DMS79 (cell line): ENCODE measurements at regions not wholly inside any gene's neighbourhood (a gene's known extent, or its start where the extent isn't known, plus 50 kb on each side); places are given as distances from the start of the nearest gene placed in this dataset.
"Not testable (repeated sequence)": the region's sequence is repeated elsewhere in the genome, so short reads cannot be mapped to it uniquely, and the experiment has no call there.

Experiments
- DNase-seq: peaks from one replicate; lab custom pipeline; 2025; lab: John Stamatoyannopoulos, UW

DNA sequence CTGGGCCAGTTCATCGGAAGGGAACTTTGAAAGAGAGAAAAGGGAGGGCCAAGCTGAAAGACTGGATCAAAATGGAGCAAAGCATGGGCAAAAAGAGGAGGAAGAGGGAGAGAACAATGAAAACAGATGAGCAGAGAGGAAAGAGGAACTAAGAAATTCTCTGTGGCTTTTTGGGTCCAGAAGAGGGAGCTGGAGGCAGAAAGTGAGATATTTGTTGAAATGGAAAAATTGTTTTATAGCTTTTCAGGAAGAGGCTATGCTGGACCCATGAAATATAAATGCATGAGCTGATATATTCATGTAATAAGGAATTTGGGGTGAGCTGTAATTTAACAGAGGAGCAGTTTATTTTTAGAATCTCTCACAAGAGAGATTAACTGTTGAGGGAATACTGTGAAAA is 457.3 kb downstream of the DMAC1 start:
- DNase-seq: no peak

DNA sequence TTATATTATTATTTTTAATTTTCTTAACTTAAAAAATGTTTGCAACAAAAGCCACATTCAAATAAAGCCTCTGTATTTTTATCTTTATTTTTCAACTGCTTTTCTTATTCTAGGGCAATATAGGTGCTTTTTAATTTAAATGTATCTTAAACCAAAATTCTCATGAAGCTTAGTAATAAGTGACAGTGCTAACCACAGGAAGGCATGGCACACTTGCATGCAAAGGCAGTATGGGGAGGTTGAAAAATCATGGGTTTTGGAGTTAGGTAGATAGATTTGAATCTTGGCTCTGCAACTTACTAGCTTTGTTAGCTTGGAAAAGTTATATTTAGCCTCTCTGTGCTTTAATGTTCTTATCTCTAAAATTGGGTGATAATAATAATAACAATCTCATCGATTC is 458.0 kb downstream of the DMAC1 start:
- no peak for DNase-seq

- no peak for DNase-seq
Observed at GRCh38 chr9:7340451-7340850, 459.1 kb downstream of the DMAC1 start.

DNA sequence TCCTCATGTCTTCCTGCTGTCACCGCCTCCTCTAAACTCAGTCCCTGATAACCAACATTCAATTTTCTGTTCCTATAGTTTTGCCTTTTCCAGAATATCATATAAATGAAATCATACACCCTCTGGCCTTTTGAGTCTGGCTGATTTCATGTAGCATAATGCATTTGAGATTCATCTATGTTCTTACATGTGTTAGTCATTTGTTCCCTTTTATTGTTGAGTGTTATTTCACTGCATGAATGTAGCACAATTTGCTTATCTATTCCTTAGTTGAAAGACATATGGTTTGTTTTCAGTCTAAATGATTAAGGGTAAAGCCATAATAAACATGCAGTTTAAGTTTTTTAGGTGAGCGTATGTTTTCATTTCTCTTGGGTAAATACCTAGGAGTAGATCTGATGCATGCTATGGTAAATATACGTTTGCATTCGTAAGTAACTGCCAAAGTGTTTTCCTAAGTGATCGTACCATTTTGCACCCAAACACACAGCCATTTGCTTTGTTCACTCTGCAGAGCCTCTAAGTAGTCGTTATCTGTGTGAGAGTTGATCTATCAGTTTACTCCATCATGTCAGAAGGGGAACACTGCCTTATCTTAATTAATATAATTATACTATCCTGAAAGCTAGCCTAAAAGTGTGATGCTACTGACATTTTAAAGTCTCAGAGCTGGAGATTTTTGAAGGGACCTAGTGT is 460.8 kb downstream of the DMAC1 start:
- DNase-seq: no peak

DNA sequence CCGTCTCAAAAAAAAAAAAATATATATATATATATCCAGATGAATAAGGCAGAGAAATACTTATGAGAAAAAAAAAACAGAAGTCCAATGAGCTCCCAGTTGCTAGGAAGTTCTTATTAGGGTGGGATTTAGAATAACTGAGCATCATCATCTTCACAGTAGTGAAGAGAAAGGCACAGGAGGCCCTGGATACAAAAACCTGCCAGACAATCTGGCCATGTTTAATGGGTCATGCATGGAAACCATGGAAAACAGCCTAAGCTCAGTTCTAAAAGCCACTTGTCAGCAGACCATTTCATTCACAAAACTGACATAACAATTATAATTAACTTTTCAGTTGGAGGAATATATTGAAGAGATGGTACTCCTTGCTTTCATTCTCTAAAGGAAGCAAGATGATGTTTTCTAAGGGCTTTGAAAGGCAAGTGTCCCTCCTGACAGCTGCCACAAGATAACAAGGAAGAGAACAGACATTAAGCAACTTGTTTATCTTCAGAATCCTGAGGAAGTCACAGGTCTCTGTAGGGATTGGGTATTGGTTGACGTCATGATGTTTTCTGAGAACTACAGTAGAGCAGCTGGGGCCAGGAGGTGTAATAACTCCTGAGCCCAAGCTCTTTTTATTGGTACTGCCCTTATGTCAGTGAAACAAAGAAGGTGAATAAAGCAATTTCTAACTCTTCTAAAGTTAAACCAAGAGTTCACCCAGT is 463.1 kb downstream of the DMAC1 start:
- peak; percentile 99 for DNase-seq

DNA sequence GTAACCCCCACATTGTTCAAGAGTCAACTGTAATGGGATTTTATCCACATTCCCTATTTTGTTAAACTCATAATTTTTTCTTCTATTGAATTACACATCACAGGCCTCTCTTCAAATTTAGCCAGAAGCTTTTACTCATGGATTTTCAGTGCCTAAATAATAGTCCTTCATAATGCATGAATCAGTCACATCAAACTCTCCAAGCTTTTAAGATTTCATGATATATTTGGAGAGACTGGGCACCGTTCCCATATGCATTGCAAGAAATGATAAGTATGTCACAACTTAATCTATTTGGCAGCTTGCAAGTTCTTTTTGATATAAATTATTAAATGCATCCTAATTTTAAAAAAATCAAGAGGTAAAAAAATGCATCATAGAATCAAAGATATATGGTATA is 465.9 kb downstream of the DMAC1 start:
- peak; percentile 31 for DNase-seq

GRCh38 chr9:7332780-7333179 is 466.8 kb downstream of the DMAC1 start:
- no peak for DNase-seq

DNA sequence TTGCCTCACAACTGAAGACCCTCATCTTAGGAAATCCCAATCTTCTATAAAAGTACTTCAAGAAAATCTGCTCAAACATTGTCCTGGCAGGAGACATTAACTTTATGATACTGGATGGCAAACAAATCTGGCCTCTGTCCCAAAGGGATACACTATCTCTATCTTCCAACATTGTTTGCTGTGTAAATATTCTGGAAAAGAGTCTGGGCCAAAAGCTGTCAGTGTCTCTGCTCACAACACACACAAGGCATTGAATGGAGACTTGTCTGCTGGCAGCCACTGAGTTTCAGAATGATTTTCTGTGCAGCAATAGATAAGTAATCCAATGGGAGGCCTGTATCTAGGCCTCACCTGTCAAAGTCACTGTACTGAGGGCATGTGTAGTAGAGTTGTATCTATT is 471.1 kb downstream of the DMAC1 start:
- DNase-seq: no peak

DNA sequence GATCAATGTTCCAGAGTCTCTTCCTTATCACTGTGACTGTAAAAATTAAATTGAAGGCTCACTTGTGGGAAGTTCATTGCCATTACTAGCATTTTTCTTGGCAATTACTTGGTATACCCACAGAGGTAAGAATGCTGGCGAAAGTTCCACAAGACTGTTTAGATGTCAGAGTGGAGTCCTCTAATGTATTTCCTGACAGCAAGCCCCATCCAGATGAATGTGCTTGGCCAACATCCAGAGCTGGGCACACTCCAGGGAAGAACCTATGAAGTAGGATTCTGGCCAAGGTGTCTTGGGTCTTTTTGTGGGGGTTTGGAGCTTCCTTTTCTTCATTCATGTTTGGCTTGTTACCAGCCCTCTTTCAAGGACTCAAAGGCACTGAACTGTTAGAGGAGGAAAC is 473.6 kb downstream of the DMAC1 start:
- DNase-seq: no peak

DNA sequence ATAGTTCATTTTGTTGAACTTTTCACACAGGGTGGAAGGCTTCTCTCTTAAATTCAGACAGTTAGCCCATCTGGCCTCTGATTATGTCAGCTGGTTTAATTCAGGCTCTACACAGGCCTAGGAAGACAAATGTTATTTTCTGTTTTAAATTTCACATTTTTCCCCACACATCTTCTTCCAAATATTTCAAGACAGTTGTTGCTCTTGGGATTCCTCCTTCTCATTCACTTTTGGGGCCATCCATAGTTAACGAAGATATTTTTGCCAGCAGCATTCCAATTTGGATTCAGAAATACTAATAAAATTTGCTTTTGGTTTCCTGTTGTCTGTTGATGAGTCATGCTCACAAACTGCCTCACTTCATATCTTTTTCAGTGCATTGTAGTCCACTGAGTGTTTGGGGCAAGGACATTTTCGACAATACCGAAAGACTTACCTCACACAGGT is 475.4 kb downstream of the DMAC1 start:
- DNase-seq: no peak

GRCh38 chr9:7320841-7321240 is 478.7 kb downstream of the DMAC1 start:
- DNase-seq: no peak

GRCh38 chr9:7320139-7320538 is 479.4 kb downstream of the DMAC1 start:
- DNase-seq: no peak

DNA sequence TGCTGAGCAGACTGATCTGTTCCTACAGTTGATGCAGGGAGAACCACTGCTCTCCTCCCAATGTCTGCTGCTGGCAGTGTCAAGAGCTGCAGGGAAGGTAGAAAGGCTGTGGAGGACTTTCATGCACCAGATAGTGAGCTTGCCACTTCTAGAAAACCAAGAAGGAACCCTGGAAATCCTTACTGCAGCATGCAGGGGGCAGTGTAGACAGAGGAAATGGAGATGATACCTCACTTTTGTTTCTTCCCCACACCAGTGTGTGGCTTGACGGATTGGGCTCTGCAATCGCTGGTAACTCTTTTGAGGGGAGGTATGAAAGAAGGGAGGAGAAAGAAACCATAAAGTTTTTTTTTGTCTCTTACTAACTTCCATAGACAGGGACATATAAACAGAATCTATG is 480.7 kb downstream of the DMAC1 start:
- no peak for DNase-seq

DNA sequence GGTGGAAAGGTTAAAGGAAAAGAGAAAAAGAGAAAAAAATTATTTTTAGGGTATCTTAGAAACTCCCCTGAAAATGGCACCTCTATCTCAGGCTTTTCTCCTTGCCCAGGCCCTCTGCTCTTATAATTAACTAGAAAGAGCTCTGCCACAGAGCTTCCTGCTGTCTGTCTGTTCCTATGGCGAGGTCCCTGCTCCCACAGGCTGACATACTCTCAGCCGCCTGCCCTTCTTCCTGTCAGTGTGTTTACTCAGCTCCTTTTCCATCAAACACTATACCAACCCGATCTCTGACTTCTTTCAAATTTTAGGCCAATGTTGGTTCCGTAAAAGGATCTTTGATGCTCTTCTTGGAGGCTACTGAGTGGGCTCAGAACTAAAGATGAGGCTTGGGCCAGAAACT is 482.6 kb downstream of the DMAC1 start:
- DNase-seq: no peak

GRCh38 chr9:7316166-7316795 is 483.3 kb downstream of the DMAC1 start:
- no peak for DNase-seq

DNA sequence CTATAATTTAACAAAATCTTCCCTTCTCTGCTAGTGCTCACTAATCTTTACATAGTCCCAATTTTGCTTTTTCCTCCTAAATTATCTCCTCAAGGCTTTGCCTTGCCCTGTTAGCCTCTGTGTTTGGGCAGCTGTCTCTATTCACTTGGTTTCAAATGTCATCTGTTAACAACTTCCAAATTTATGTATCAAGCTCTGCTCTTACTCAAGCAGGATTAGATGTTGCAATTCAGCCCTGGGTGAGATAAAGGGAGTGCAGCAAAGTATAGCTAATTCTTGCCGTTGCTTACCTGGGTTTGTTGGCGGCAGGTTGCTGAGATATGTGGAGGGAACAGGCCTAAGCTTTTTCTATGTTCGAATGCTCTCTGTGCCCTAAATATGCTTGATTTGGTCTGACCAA is 483.8 kb downstream of the DMAC1 start:
- no peak for DNase-seq

DNA sequence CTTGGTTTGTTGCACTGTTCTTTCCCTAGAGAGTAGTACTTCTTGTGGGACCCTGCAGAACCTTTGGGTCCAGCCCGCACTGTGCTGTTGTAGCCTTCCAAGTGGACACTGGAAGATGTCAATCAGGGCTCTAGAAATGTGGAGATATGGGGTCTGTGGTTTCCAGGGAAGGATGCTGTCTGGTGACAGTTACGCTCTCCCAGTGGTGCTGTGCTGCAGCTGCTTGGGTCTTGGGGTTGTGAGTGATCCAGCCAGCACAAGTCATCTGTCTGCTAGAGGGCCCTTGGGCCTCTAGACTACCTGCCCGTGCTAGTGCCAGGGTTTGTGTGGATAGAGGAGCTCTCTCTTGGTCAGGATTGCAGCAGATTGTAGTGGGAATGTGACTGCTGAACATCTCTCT is 484.5 kb downstream of the DMAC1 start:
- DNase-seq: no peak

DNA sequence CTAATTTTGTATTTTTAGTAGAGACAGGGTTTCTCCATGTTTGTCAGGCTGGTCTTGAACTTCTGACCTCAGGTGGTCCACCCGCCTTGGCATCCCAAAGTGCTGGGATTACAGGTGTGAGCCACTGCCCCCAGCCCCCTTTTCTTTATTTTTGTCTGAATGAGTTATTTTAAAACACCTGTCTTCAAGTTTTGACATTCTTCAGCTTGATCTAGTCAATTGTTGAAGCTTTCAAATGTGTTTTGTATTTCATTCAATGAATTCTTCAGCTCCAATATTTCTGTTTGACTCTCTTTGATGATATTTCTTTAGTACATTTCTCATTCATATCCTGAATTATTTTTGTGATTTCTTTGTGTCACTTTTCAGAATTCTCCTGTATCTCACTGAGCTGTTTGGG is 486.2 kb downstream of the DMAC1 start:
- DNase-seq: no peak

- DNase-seq: not testable (repeated sequence)
Observed at GRCh38 chr9:7309051-7309450, 490.5 kb downstream of the DMAC1 start.

GRCh38 chr9:7305677-7306076 is 493.9 kb downstream of the DMAC1 start:
- no peak for DNase-seq

GRCh38 chr9:7304627-7304995 is 495.0 kb downstream of the DMAC1 start:
- no peak for DNase-seq

GRCh38 chr9:7303907-7304626 is 495.5 kb downstream of the DMAC1 start:
- DNase-seq: no peak

DNA sequence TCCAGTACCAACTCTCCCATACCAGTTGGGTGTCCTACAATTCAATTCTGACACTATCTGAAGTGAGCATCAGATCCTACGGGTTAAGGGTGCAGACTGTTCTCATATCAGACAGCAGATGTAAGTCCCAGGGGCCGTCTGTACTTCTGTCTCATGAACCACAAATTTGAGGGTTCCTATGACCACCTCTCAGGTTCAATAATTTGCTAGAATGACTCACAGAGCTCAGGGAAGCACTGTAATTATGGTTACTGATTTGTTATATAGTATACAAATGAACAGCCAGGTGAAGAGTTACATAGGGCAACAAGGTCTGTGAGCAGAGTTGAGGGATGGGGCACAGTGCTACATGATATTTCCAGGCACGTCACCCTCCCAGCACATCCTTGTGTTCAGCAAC is 499.1 kb downstream of the DMAC1 start:
- no peak for DNase-seq
